IPS DF 6.9 (cell line): ENCODE measurements at regions not wholly inside any gene's neighbourhood (a gene's known extent, or its start where the extent isn't known, plus 50 kb on each side); places are given as distances from the start of the nearest gene placed in this dataset.

Experiments used
- DNase-seq: peaks from one replicate; pipeline ENCODE4 v3.0.0-alpha.2; 2013; ENCODE audit warnings: low read depth, low spot score
- H3K27ac ChIP-seq: one replicate; pipeline ENCODE4 v1.5.1; 2013; ENCODE audit warnings: low read length, control low read depth
- H3K27me3 ChIP-seq: 2 replicates; pipeline ENCODE4 v1.6.1; 2013; ENCODE audit warnings: mild to moderate bottlenecking, low read length; ENCODE audit not compliant: control insufficient read depth, insufficient read depth
- H3K36me3 ChIP-seq: 2 replicates; pipeline ENCODE4 v1.6.1; 2013; ENCODE audit warnings: low read length; ENCODE audit not compliant: control insufficient read depth, insufficient read depth
- H3K4me1 ChIP-seq: 2 replicates; pipeline ENCODE4 v1.6.1; 2013; ENCODE audit warnings: low read length; ENCODE audit not compliant: control insufficient read depth, insufficient read depth
- H3K4me3 ChIP-seq: 2 replicates; pipeline ENCODE4 v1.5.1; 2013; ENCODE audit warnings: mild to moderate bottlenecking, low read length
- H3K9me3 ChIP-seq: 2 replicates; pipeline ENCODE4 v1.6.1; 2013; ENCODE audit warnings: low read length, inconsistent platforms; ENCODE audit not compliant: control insufficient read depth, insufficient read depth
- WGBS: extraction: QIAGEN DNeasy Blood & Tissue Kit; methylation state at CpG from one replicate; pipeline ENCODE4 v1.1.7; 2013; ENCODE audit warnings: mixed read lengths, missing lambda C conversion rate; ENCODE audit not compliant: insufficient read length, insufficient coverage; 5-methylcytosine and 5-hydroxymethylcytosine counted together

- WGBS, result no CpG with 5 or more reads among the region's 2 CpGs
- Histone ChIP-seq H3K4me1 (no peaks in the 10 kb centered on the region), H3K27me3 (no peaks in the 10 kb centered on the region)
Observed at GRCh38 chr10:29169021-29169420, 119.8 kb upstream of the LYZL1 start.

GRCh38 chr10:29171717-29172116 is 117.2 kb upstream of the LYZL1 start:
- Histone ChIP-seq H3K4me3 (no peak overlapping the region), H3K9me3 (no peaks in the 10 kb centered on the region), H3K27ac (no peak overlapping the region), H3K36me3 (no peaks in the 10 kb centered on the region), H3K4me1 (no peaks in the 10 kb centered on the region), H3K27me3 (no peaks in the 10 kb centered on the region)
- no peak for DNase-seq
- WGBS, result no CpG with 5 or more reads among the region's 9 CpGs

More at GRCh38 chr10:29169021-29169420, 119.8 kb upstream of the LYZL1 start:
- H3K4me3 ChIP-seq, result no peak overlapping the region
- H3K9me3 ChIP-seq, result no peaks in the 10 kb centered on the region
- no peak for DNase-seq
- H3K36me3 ChIP-seq, result no peaks in the 10 kb centered on the region
- H3K27ac ChIP-seq, result no peak overlapping the region

- no peak overlapping the region for H3K4me3 ChIP-seq
- no peaks in the 10 kb centered on the region for H3K36me3 ChIP-seq
- H3K27ac ChIP-seq, result no peak overlapping the region
- H3K27me3 ChIP-seq, result no peaks in the 10 kb centered on the region
- no CpG with 5 or more reads among the region's 2 CpGs for WGBS
- H3K4me1 ChIP-seq, result no peaks in the 10 kb centered on the region
- DNase-seq, result no peak
- H3K9me3 ChIP-seq, result no peaks in the 10 kb centered on the region
Observed at GRCh38 chr10:29174389-29174788, 114.5 kb upstream of the LYZL1 start.

- Histone ChIP-seq H3K27me3 (no peaks in the 10 kb centered on the region), H3K4me1 (no peaks in the 10 kb centered on the region), H3K36me3 (no peaks in the 10 kb centered on the region), H3K4me3 (no peak overlapping the region), H3K27ac (no peak overlapping the region), H3K9me3 (no peaks in the 10 kb centered on the region)
- no CpG with 5 or more reads among the region's 7 CpGs for WGBS
- no peak for DNase-seq
Observed at GRCh38 chr10:29176845-29177832, 111.7 kb upstream of the LYZL1 start.

- Histone ChIP-seq H3K9me3 (no peaks in the 10 kb centered on the region), H3K36me3 (no peaks in the 10 kb centered on the region), H3K27me3 (no peaks in the 10 kb centered on the region), H3K4me3 (no peak overlapping the region), H3K27ac (no peak overlapping the region), H3K4me1 (no peaks in the 10 kb centered on the region; the same call in 1 of the 2 replicates)
- no CpG with 5 or more reads among the region's 6 CpGs for WGBS
- no peak for DNase-seq
Observed at GRCh38 chr10:29181936-29182335, 106.9 kb upstream of the LYZL1 start.

- H3K36me3 ChIP-seq, result no peaks in the 10 kb centered on the region
- no peaks in the 10 kb centered on the region; the same call in 1 of the 2 replicates for H3K4me1 ChIP-seq
- no peak for DNase-seq
- no CpG with 5 or more reads among the region's 6 CpGs for WGBS
- no peaks in the 10 kb centered on the region for H3K27me3 ChIP-seq
- no peak overlapping the region for H3K4me3 ChIP-seq
- no peak overlapping the region for H3K27ac ChIP-seq
- no peaks in the 10 kb centered on the region for H3K9me3 ChIP-seq
Observed at GRCh38 chr10:29183301-29183945, 105.4 kb upstream of the LYZL1 start.

- Histone ChIP-seq H3K27me3 (no peaks in the 10 kb centered on the region), H3K36me3 (no peaks in the 10 kb centered on the region), H3K27ac (no peak overlapping the region), H3K9me3 (no peaks in the 10 kb centered on the region), H3K4me1 (no peaks in the 10 kb centered on the region; the same call in 1 of the 2 replicates), H3K4me3 (no peak overlapping the region)
- DNase-seq, result no peak
- no CpG with 5 or more reads among the region's 4 CpGs for WGBS
Observed at GRCh38 chr10:29184205-29185000, 104.5 kb upstream of the LYZL1 start.

GRCh38 chr10:29185050-29185449 is 103.8 kb upstream of the LYZL1 start:
- no CpG with 5 or more reads among the region's 5 CpGs for WGBS
- H3K36me3 ChIP-seq, result no peaks in the 10 kb centered on the region

GRCh38 chr10:29186221-29186620 is 102.6 kb upstream of the LYZL1 start:
- no peaks in the 10 kb centered on the region for H3K36me3 ChIP-seq
- WGBS, result no CpG with 5 or more reads among the region's 3 CpGs
- H3K9me3 ChIP-seq, result no peaks in the 10 kb centered on the region
- no peaks in the 10 kb centered on the region for H3K27me3 ChIP-seq
- H3K4me3 ChIP-seq, result no peak overlapping the region
- DNase-seq, result no peak
- no peaks in the 10 kb centered on the region; the same call in 1 of the 2 replicates for H3K4me1 ChIP-seq
- H3K27ac ChIP-seq, result no peak overlapping the region

More at GRCh38 chr10:29185050-29185449, 103.8 kb upstream of the LYZL1 start:
- no peaks in the 10 kb centered on the region; the same call in 1 of the 2 replicates for H3K4me1 ChIP-seq
- no peak overlapping the region for H3K27ac ChIP-seq
- H3K9me3 ChIP-seq, result no peaks in the 10 kb centered on the region
- DNase-seq, result no peak
- no peaks in the 10 kb centered on the region for H3K27me3 ChIP-seq
- no peak overlapping the region for H3K4me3 ChIP-seq

GRCh38 chr10:29189256-29189655 is 99.6 kb upstream of the LYZL1 start:
- Histone ChIP-seq H3K27ac (no peak overlapping the region), H3K27me3 (no peaks in the 10 kb centered on the region), H3K4me1 (no peaks in the 10 kb centered on the region), H3K4me3 (no peak overlapping the region), H3K36me3 (no peaks in the 10 kb centered on the region), H3K9me3 (no peaks in the 10 kb centered on the region)
- no CpG with 5 or more reads among the region's 2 CpGs for WGBS
- no peak for DNase-seq
